Stimulated activated CD4-positive, alpha-beta T cell treated with anti-CD3 and anti-CD28 coated beads, Interleukin-15, amount 100 ng/mL, for 24 hours (primary cell): ENCODE measurements at regions not wholly inside any gene's neighbourhood (a gene's known extent, or its start where the extent isn't known, plus 50 kb on each side); places are given as distances from the start of the nearest gene placed in this dataset.
"Not testable (repeated sequence)": the region's sequence is repeated elsewhere in the genome, so short reads cannot be mapped to it uniquely, and the experiment has no call there.

Source experiments
- DNase-seq: peaks from one replicate; pipeline ENCODE4 v3.0.0-alpha.2; 2020

- no peak for DNase-seq
Observed at GRCh38 chr14:48805315-48805714, 780.9 kb downstream of the RPS29 start.

GRCh38 chr14:48792376-48793024, 793.7 kb downstream of the RPS29 start:
- DNase-seq = no peak

GRCh38 chr14:48788771-48789170, 797.4 kb downstream of the RPS29 start:
- no peak for DNase-seq

GRCh38 chr14:48786498-48786897, 799.7 kb downstream of the RPS29 start:
- no peak for DNase-seq

GRCh38 chr14:48771717-48772116, 814.5 kb downstream of the RPS29 start:
- DNase-seq = no peak

GRCh38 chr14:48751293-48751692, 834.9 kb downstream of the RPS29 start:
- DNase-seq = no peak

- no peak for DNase-seq
Observed at GRCh38 chr14:48748151-48748675, 838.0 kb downstream of the RPS29 start.

- no peak for DNase-seq
Observed at GRCh38 chr14:48747561-48748089, 838.6 kb downstream of the RPS29 start.

GRCh38 chr14:48744202-48744601, 842.0 kb downstream of the RPS29 start:
- DNase-seq = no peak

- DNase-seq = no peak
Observed at GRCh38 chr14:48738186-48738925, 847.8 kb downstream of the RPS29 start.

- no peak for DNase-seq
Observed at GRCh38 chr14:48735607-48736006, 850.6 kb downstream of the RPS29 start.

- DNase-seq = no peak
Observed at GRCh38 chr14:48731260-48731659, 854.9 kb downstream of the RPS29 start.

GRCh38 chr14:48726080-48726642, 860.0 kb downstream of the RPS29 start:
- DNase-seq = no peak

- no peak for DNase-seq
Observed at GRCh38 chr14:48725051-48725734, 861.0 kb downstream of the RPS29 start.

- DNase-seq = no peak
Observed at GRCh38 chr14:48723841-48724495, 862.2 kb downstream of the RPS29 start.

- no peak for DNase-seq
Observed at GRCh38 chr14:48714366-48714765, 871.8 kb downstream of the RPS29 start.

- DNase-seq = no peak
Observed at GRCh38 chr14:48710133-48710532, 876.0 kb downstream of the RPS29 start.

- DNase-seq = no peak
Observed at GRCh38 chr14:48709277-48709785, 876.8 kb downstream of the RPS29 start.

- no peak for DNase-seq
Observed at GRCh38 chr14:48704639-48705038, 881.5 kb downstream of the RPS29 start.

- no peak for DNase-seq
Observed at GRCh38 chr14:48703728-48704467, 882.3 kb downstream of the RPS29 start.

GRCh38 chr14:48697362-48697761, 888.8 kb downstream of the RPS29 start:
- not testable (repeated sequence) for DNase-seq

GRCh38 chr14:48693793-48694192, 892.4 kb downstream of the RPS29 start:
- DNase-seq = no peak
